Stomach (tissue), 8 donors: ENCODE measurements at regions not wholly inside any gene's neighbourhood (a gene's known extent, or its start where the extent isn't known, plus 50 kb on each side); places are given as distances from the start of the nearest gene placed in this dataset.

Experiments used
- DNase-seq, 2 donors: peaks; one replicate each; pipeline versions ENCODE4 v3.0.0 to v3.0.0-alpha.2; 2013 to 2019
- H3K27ac ChIP-seq, 5 donors: fragments of 200-600 bp in 4 of 5; sonication (generic) in 4 of 5; one replicate each; pipeline ENCODE4 v1.5.1; 2013 to 2019; ENCODE audit warnings: mild to moderate bottlenecking in 1 of 5, moderate library complexity in 1 of 5
- H3K27me3 ChIP-seq, 3 donors: fragments of 200-600 bp; sonication (generic); one replicate each; pipeline ENCODE4 v1.5.1; 2017 to 2019; ENCODE audit warnings: mixed run types in 1 of 3
- H3K36me3 ChIP-seq, 4 donors: fragments of 200-600 bp; sonication (generic); 1 replicate in 3 of 4; 2 replicates in 1 of 4; pipeline ENCODE4 v1.5.1; 2016 to 2019
- H3K4me1 ChIP-seq, 4 donors: fragments of 200-600 bp; sonication (generic); one replicate each; pipeline ENCODE4 v1.5.1; 2016 to 2019
- H3K4me3 ChIP-seq, 4 donors: fragments of 200-600 bp; sonication (generic) in 3 of 4; one replicate each; pipeline ENCODE4 v1.5.1; 2016 to 2019; ENCODE audit warnings: mild to moderate bottlenecking in 1 of 4
- H3K9me3 ChIP-seq, 4 donors: fragments of 200-600 bp; sonication (generic); one replicate each; pipeline ENCODE4 v1.5.1; 2016 to 2019
- EP300 ChIP-seq: sonication (generic); formaldehyde crosslinking; IDR thresholded peaks from one replicate; pipeline ENCODE4 v1.6.1; 2017; ENCODE audit warnings: antibody characterized with exemption
- POLR2A ChIP-seq, 4 donors: fragments of 450-650 bp; IDR thresholded peaks; one replicate each; pipeline ENCODE4 v1.6.1; 2016; ENCODE audit warnings: antibody characterized with exemption in 4 of 4, control low read depth in 2 of 4, mild to moderate bottlenecking in 1 of 4, moderate library complexity in 1 of 4
- POLR2AphosphoS5 ChIP-seq, 3 donors: sonication (generic); formaldehyde crosslinking; IDR thresholded peaks; one replicate each; pipeline ENCODE4 v1.6.1; 2016; ENCODE audit warnings: antibody characterized with exemption in 3 of 3
- WGBS, 5 donors: extraction: QIAGEN DNeasy Blood & Tissue Kit in 3 of 5; methylation state at CpG; one replicate each; pipeline versions ENCODE4 v1.1.5 to v1.1.7; 2013 to 2018; 5-methylcytosine and 5-hydroxymethylcytosine counted together
- intact Hi-C: fragments of 100-400 bp; cut with DNase I; formaldehyde crosslinking; loops from one replicate; pipeline ENCODE4 v1.15.1; 2023; ENCODE audit warnings: low total_unique reads
- TF ChIP-seq, protein P1 (sequence below), 7 experiments: fragments of 450-650 bp in 4 of 7; fragments of 200-600 bp in 3 of 7; sonication (generic) in 3 of 7; IDR thresholded peaks; one replicate each; pipeline ENCODE4 v1.5.1; 2016 to 2019; ENCODE audit warnings: antibody characterized with exemption in 7 of 7, control low read depth in 2 of 7, mild to moderate bottlenecking in 1 of 7
- donor health status: healthy with polysubstance abuse.
- donor health status: Bipolar disorder and iron deficiency.
- donor health status: healthy.

DNA sequence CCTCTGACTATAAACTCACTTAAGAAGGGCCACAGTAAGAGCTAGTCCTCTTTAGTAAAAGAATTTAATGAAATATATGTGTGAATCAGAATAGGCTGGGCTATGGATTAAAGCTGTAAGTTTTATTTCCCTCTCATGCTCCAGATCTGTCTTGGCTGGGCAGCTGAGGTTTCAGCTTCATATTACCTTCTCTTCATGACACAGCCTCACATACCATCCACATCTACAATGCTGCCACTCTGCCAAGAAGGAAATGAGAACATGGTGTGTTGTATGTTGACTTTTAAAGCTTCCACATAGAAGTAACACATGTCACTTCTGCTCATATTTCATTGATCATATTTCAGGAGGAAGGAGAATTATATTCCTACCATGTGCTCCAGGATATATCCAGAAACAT lies 776.0 kb upstream of the ACO1 start:
- Histone ChIP-seq H3K9me3 (no peaks in the 10 kb centered on the region), H3K4me3 (no peak overlapping the region), H3K36me3 (no peaks in the 10 kb centered on the region), H3K27ac (no peak overlapping the region), H3K27me3 (no peaks in the 10 kb centered on the region), H3K4me1 (no peaks in the 10 kb centered on the region)
- TF ChIP-seq, protein P1, sequence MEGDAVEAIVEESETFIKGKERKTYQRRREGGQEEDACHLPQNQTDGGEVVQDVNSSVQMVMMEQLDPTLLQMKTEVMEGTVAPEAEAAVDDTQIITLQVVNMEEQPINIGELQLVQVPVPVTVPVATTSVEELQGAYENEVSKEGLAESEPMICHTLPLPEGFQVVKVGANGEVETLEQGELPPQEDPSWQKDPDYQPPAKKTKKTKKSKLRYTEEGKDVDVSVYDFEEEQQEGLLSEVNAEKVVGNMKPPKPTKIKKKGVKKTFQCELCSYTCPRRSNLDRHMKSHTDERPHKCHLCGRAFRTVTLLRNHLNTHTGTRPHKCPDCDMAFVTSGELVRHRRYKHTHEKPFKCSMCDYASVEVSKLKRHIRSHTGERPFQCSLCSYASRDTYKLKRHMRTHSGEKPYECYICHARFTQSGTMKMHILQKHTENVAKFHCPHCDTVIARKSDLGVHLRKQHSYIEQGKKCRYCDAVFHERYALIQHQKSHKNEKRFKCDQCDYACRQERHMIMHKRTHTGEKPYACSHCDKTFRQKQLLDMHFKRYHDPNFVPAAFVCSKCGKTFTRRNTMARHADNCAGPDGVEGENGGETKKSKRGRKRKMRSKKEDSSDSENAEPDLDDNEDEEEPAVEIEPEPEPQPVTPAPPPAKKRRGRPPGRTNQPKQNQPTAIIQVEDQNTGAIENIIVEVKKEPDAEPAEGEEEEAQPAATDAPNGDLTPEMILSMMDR (IDR thresholded peaks at IDR 0.05) = no peak
- TF ChIP-seq POLR2AphosphoS5 (IDR thresholded peaks at IDR 0.05) (no peak), POLR2A (IDR thresholded peaks at IDR 0.05) (no peak), EP300 (no peak)
- DNase-seq = no peak
- intact Hi-C loops = no loop called here

- DNase-seq = no peak
- Histone ChIP-seq H3K4me3 (no peak overlapping the region), H3K27ac (no peak overlapping the region), H3K9me3 (no peaks in the 10 kb centered on the region), H3K36me3 (no peaks in the 10 kb centered on the region), H3K4me1 (no peaks in the 10 kb centered on the region), H3K27me3 (no peaks in the 10 kb centered on the region)
- TF ChIP-seq EP300 (no peak), POLR2AphosphoS5 (IDR thresholded peaks at IDR 0.05) (no peak), POLR2A (IDR thresholded peaks at IDR 0.05) (no peak)
- TF ChIP-seq, protein P1 (IDR thresholded peaks at IDR 0.05) = no peak
- WGBS, 5 donors = 22 to 41% (median 40%) methylated on average over 1 of the region's 1 CpG
- intact Hi-C loops = no loop called here
Measured at GRCh38 chr9:31608881-31609280, 775.6 kb upstream of the ACO1 start.

GRCh38 chr9:31612336-31613030 lies 772.0 kb upstream of the ACO1 start:
- TF ChIP-seq POLR2AphosphoS5 (IDR thresholded peaks at IDR 0.05) = no peak
- no peak for TF ChIP-seq POLR2A (IDR thresholded peaks at IDR 0.05)
- TF ChIP-seq EP300 = no peak
- TF ChIP-seq, protein P1 (IDR thresholded peaks at IDR 0.05) = no peak
- intact Hi-C loops = no loop called here
- Histone ChIP-seq H3K9me3 (no peaks in the 10 kb centered on the region), H3K4me1 (no peaks in the 10 kb centered on the region), H3K36me3 (no peaks in the 10 kb centered on the region), H3K27ac (no peak overlapping the region), H3K4me3 (no peak overlapping the region), H3K27me3 (no peaks in the 10 kb centered on the region)
- WGBS, 5 donors = 79 to 96% (median 93%) methylated on average over 3 of the region's 3 CpGs
- DNase-seq = no peak

DNA sequence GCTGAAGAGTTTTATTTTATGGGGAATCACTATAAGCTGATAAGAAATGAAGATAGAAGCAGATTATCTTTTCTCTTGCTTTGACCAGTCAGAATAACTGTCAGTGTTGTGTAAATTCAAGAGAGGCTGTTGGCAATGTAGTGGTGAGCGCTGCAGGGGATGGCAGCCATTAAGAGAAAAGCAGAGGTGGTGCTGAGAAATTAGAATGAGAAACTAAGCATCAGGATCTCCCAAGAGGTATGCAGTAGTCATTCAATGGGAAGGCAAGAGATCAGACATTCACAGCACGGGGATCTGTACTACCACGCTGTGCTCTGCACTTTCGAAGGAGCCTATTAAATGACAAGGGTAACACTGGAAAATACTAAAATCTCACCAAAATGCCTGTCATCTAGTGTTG lies 768.5 kb upstream of the ACO1 start:
- DNase-seq = no peak
- no peaks in the 10 kb centered on the region for H3K4me1 ChIP-seq
- no peak overlapping the region for H3K4me3 ChIP-seq
- no peak overlapping the region for H3K27ac ChIP-seq
- intact Hi-C loops = no loop called here
- WGBS, 5 donors = 84 to 95% (median 90%) methylated on average over 4 of the region's 4 CpGs
- no peaks in the 10 kb centered on the region for H3K9me3 ChIP-seq
- no peaks in the 10 kb centered on the region for H3K36me3 ChIP-seq
- no peaks in the 10 kb centered on the region for H3K27me3 ChIP-seq
- TF ChIP-seq POLR2AphosphoS5 (IDR thresholded peaks at IDR 0.05) (no peak), EP300 (no peak), POLR2A (IDR thresholded peaks at IDR 0.05) (no peak)
- TF ChIP-seq, protein P1 (IDR thresholded peaks at IDR 0.05) = no peak
